RWPE1 (cell line): ENCODE measurements at regions not wholly inside any gene's neighbourhood (a gene's known extent, or its start where the extent isn't known, plus 50 kb on each side); places are given as distances from the start of the nearest gene placed in this dataset.

Source experiments
- CTCF ChIA-PET: fragments of 350-600 bp; sonication (Branson Sonifier 250); formaldehyde crosslinking; extraction: SDS; loops from one replicate; lab custom pipeline; 2021; lab: Yijun Ruan, JAX
- POLR2A ChIA-PET: fragments of 400-600 bp; formaldehyde crosslinking; extraction: SDS; loops from one replicate; lab custom pipeline; 2020; ENCODE audit warnings: antibody characterized with exemption; ENCODE audit not compliant: low non-redundant PET; lab: Yijun Ruan, JAX
- DNase-seq: peaks from one replicate; pipeline ENCODE4 v3.0.0; 2012; ENCODE audit warnings: low spot score
- H3K27ac ChIP-seq: fragments of 450-650 bp; 2 replicates; pipeline ENCODE4 v1.5.1; 2017
- TF ChIP-seq, protein P1 (sequence below): fragments of 450-650 bp; conservative IDR thresholded peaks from 2 replicates; pipeline ENCODE4 v1.5.1; 2017; ENCODE audit warnings: low read depth, mild to moderate bottlenecking

DNA sequence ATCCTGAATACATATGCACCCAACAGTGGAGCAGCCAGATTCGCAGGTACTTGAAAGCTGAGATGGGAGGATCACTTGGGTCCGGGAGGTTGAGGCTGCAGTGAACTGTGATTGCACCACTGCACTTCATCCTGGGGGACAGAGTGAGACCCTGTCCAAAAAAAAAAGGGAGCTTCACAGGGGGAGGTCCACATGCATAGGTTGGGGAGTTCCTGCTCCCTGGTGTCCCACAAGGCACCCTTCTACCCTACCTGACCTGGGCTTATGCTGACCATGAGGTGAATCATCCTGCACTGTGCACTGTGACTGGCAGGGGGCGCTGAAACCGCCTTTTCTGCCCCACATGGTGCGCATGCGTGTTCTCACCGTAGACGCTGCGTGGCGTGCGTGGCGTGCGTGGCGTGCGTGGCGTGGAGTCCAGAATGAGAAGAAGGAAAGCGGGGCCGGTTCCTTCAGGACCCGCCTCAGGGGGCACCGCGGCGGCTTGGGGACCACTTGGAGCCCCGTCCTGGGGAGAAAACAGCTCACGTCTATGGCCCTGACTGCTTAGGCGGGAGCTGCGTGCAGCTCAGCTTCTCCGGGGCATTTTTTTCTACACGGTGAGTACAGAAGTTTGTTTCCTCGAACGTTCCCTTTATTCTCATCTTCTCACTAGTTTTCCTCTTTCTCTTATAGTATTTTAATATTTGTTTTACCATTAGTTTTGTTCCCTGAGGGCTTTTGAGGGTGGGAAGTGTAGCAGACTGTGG, 116.6 kb upstream of the GRK3 start:
- CTCF ChIA-PET, result interaction anchor here (0.5 to 0.7 kb wide), 5 partner anchors 207 to 579 kb away, joined by 3 to 5 read pairs (median 3); no protein-coding TSS in a partner anchor
- TF ChIP-seq, protein P1, sequence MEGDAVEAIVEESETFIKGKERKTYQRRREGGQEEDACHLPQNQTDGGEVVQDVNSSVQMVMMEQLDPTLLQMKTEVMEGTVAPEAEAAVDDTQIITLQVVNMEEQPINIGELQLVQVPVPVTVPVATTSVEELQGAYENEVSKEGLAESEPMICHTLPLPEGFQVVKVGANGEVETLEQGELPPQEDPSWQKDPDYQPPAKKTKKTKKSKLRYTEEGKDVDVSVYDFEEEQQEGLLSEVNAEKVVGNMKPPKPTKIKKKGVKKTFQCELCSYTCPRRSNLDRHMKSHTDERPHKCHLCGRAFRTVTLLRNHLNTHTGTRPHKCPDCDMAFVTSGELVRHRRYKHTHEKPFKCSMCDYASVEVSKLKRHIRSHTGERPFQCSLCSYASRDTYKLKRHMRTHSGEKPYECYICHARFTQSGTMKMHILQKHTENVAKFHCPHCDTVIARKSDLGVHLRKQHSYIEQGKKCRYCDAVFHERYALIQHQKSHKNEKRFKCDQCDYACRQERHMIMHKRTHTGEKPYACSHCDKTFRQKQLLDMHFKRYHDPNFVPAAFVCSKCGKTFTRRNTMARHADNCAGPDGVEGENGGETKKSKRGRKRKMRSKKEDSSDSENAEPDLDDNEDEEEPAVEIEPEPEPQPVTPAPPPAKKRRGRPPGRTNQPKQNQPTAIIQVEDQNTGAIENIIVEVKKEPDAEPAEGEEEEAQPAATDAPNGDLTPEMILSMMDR, result peak; percentile 93
- POLR2A ChIA-PET, result no interaction called here
- peak overlapping the region; percentile 61 for H3K27ac ChIP-seq
- peak; percentile 95 for DNase-seq

DNA sequence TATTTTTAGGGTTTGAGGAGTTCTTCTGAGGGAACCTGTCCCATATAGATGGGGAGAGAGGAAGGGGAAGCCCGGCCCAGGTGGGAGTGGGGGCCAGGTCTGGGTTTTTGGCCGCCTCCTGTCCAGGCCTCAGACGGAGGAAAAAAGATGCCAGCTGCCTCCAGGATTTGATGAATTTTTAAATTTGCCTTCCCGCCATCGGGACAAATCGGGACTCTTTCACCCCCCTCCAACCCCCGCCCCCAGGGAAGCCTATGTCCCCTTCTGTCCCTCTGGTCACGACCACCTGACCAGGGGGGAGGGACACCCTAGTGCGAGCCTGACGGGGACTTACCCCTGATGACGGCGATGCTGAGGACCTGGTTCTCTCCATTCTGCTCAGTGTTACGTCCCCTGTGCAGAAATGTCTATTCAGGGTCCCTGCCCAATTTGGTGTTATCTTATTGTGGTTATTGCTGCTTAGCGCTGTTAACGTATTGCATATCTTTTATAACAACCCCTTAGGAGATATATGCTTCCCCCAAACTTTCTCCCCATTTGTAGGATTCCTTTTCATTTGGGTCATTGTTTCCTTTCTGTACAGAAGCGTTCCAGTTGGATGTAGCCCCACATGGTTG, 115.9 kb upstream of the GRK3 start:
- no peak for DNase-seq
- ChIA-PET CTCF (interaction anchor here (0.7 kb wide), 2 partner anchors 290 to 452 kb away, joined by 3 to 4 read pairs; no protein-coding TSS in a partner anchor), POLR2A (no interaction called here)
- TF ChIP-seq, protein P1, result no peak
- peak overlapping the region; percentile 61 for H3K27ac ChIP-seq

DNA sequence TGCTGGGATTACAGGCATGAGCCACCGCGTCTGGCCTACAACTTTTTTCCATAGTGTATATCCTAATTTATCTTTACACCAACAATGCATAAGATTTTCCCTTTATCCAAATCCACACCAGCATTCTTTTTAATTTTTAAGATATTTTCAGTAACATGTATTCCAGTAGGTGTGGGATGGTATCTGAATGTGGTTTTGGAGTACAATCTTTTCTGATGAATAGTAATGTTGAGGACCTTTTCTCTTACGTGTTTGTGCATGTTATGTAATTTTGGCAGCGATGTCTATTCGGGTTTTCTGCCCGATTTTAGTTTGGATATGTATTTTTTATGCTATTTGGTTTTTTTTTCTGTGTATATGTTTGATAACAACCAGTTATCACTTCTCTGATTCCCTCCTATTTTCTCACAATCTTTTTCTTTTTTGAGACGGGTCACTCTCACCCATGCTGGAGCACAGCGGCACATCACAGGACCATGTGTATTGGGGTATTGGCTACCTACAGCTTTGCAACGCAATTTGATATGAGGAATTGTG, 114.6 kb upstream of the GRK3 start:
- ChIA-PET CTCF (interaction anchor here (0.7 kb wide), 2 partner anchors 105 to 879 kb away, joined by 3 read pairs; no protein-coding TSS in a partner anchor), POLR2A (no interaction called here)
- TF ChIP-seq, protein P1, result no peak
- DNase-seq, result no peak
- H3K27ac ChIP-seq, result no peak overlapping the region

DNA sequence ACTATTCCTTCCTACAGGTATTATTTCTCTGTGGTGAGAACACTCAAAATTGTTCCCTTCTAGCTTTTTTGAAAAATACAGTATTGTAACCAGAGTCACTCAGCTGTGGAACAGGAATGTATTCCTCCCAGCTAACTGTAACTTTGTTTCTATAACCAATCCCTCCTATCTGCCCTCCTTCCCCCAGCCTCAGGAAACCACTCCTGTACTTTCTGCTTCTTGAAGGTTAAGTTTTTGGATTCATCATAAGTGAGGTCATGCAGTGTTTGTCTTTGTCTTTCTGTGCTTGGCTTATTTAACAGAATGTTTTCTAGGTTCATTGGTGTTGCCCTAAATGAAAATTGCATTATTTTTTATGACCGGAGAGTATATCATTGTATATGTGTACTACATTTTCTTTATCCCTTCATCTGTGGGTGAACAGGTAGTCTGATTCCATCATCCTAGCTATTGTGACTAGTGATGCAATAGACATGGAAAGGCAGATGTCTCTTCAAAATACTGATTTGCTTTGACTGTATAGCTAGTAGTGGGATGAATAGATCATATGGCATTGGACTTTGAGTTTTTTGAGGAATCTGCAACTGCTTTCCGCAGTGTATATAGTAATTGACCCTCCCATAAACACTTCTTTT, 112.9 kb upstream of the GRK3 start:
- no peak for DNase-seq
- no peak overlapping the region for H3K27ac ChIP-seq
- POLR2A ChIA-PET, result no interaction called here
- CTCF ChIA-PET, result interaction anchor here (0.6 kb wide), 1 partner anchor 519 kb away, joined by 3 read pairs; no protein-coding TSS in a partner anchor
- TF ChIP-seq, protein P1, result no peak

DNA sequence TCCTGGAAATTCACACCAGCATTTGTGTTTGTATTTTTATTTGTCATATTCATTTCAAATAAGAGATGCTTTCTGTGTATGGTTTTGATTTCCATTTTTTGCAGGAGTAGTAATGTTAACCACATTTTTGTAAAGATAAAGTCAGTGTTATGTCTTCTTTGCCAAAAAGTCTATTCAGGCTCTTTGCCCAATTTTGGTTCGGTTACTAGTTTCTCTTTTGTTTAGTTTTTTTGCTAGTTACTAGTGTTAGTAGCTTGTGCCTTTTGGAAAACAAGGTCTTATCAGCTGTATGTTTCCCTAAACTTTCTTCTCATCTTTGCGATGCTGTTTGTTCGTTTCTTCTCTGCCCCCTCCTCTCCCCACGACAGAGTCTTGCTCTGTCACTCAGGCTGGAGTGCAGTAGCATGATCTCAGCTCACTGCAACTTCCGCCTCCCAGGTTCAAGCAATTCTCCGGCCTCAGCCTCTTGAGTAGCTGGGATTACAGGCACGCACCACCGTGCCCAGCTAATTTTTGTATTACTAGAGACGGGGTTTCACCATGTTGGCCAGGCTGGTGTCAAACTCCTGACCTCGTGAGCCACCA, 112.3 kb upstream of the GRK3 start:
- no peak for DNase-seq
- CTCF ChIA-PET, result interaction anchor here (0.6 kb wide), 1 partner anchor 518 kb away, joined by 3 read pairs; no protein-coding TSS in a partner anchor
- H3K27ac ChIP-seq, result no peak overlapping the region
- TF ChIP-seq, protein P1, result no peak
- POLR2A ChIA-PET, result no interaction called here

DNA sequence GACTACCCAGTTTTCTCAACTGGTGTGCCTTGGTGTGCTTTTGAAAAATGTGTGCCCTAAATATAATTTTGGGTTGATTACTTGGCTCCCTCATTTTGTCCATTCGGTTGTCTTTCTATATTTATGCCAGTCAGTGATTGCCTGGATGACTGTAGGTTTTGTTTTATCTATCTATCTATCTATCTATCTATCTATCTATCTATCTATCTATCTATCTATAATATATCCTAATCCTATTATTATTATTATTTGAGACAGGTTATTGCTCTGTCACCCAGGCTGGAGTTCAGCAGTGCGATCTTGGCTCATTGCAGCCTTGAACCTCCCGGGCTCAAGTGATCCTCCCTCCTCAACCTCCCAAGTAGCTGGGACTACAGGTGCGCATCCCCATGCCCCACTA, 111.4 kb upstream of the GRK3 start:
- CTCF ChIA-PET, result no interaction called here
- TF ChIP-seq, protein P1, result no peak
- POLR2A ChIA-PET, result no interaction called here
- no peak for DNase-seq
- H3K27ac ChIP-seq, result no peak overlapping the region
